ENCODE measurements at regions not wholly inside any gene's neighbourhood (a gene's known extent, or its start where the extent isn't known, plus 50 kb on each side); places are given as distances from the start of the nearest gene placed in this dataset.

- no peak for TF ChIP-seq POLR2AphosphoS5 (IDR thresholded peaks at IDR 0.05; ENCODE audit: low read depth, low read length)
- no peak for TF ChIP-seq POLR2A (IDR thresholded peaks at IDR 0.05; ENCODE audit: low read depth, low read length)
- no peak for TF ChIP-seq TAF1 (IDR thresholded peaks at IDR 0.05; ENCODE audit: borderline replicate concordance, low read depth, low read length)
Measured at GRCh38 chr3:177441813-177442646, 244.7 kb upstream of the TBL1XR1 start.
